ENCODE measurements at regions not wholly inside any gene's neighbourhood (a gene's known extent, or its start where the extent isn't known, plus 50 kb on each side); places are given as distances from the start of the nearest gene placed in this dataset.

DNA sequence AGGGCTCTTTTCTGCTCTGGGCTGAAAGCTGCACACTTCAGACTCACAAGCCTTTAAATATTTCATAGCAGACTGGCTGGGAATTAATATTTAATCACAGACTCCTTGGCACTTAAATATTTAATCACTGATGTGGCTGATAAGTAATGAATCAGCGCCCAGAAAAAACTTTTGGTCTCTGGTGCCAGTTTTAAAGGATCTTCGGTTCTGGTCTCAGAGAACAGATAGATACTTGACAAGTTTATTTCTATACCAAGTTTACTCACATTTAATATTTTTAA lies 201.2 kb downstream of the MYCN start:
- Mint-ChIP-seq H3K27ac (no peak overlapping the region), H3K9me3 (peaks cover 9% of the 10 kb centered on the region), H3K36me3 (no peaks in the 10 kb centered on the region), H3K4me1 (ENCODE audit: unreplicated experiment) (no peaks in the 10 kb centered on the region), H3K4me3 (no peak overlapping the region), H3K27me3 (no peaks in the 10 kb centered on the region)
- DNase-seq (ENCODE audit: extremely low spot score, unreplicated experiment): no peak
- no peak for TF ChIP-seq CTCF (conservative IDR thresholded peaks at IDR 0.05)

DNA sequence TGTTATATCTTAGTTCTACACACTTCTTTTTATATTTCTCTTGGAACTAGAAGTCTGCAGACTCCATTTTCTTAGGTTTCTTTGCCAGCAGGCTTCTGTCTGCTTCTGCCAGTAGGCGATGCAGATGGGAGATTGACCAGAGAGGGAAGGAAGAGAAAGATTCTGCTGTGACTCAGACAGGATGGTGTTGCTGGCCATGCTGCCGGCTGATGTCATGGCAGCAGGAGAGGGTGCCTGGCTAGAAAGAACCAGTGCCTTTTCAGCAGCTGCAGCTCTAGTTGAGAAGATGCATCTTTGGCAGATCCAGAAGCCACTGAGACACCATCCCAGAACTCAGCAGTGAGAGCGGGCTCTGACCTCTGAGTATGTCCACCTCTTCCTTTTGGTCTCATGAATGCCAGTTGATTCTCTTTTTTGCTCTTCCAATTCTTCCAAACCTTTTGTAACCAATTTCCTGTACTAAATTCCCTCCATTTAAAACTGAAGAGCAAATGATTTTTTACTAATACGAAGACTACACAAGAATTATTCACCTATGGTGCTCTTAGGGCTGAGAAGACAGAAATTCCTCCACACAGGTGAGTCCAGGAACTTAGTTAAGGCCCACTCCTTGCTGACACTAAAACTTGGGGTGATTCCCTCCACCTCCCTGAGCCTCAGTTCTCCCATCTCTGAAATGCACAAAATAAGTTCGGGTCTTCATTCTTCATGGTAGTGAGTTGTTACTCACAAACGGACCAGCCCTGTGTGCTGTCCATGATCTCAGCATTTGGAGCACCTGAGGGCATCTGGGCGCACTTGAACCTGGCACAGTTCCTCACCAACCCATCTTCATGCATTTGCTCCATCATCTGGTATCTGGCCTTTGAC lies 200.7 kb downstream of the MYCN start:
- TF ChIP-seq CTCF (conservative IDR thresholded peaks at IDR 0.05): no peak
- H3K9me3 Mint-ChIP-seq: peaks cover 15% of the 10 kb centered on the region
- H3K36me3 Mint-ChIP-seq: no peaks in the 10 kb centered on the region
- no peak overlapping the region for H3K4me3 Mint-ChIP-seq
- no peaks in the 10 kb centered on the region for H3K27me3 Mint-ChIP-seq
- DNase-seq (ENCODE audit: extremely low spot score, unreplicated experiment): peak; percentile 13
- no peak overlapping the region for H3K27ac Mint-ChIP-seq
- H3K4me1 Mint-ChIP-seq (ENCODE audit: unreplicated experiment): no peaks in the 10 kb centered on the region

- Mint-ChIP-seq H3K36me3 (no peaks in the 10 kb centered on the region), H3K4me3 (no peak overlapping the region), H3K27ac (no peak overlapping the region), H3K9me3 (peaks cover 15% of the 10 kb centered on the region), H3K27me3 (no peaks in the 10 kb centered on the region), H3K4me1 (ENCODE audit: unreplicated experiment) (no peaks in the 10 kb centered on the region)
- DNase-seq (ENCODE audit: extremely low spot score, unreplicated experiment): peak; percentile 34
- no peak for TF ChIP-seq CTCF (conservative IDR thresholded peaks at IDR 0.05)
These were observed 199.6 kb downstream of the MYCN start for GRCh38 chr2:16139663-16140615.

GRCh38 chr2:16138811-16139662 lies 198.7 kb downstream of the MYCN start:
- no peaks in the 10 kb centered on the region for H3K4me1 Mint-ChIP-seq (ENCODE audit: unreplicated experiment)
- H3K9me3 Mint-ChIP-seq: peaks cover 15% of the 10 kb centered on the region
- no peak overlapping the region for H3K27ac Mint-ChIP-seq
- H3K27me3 Mint-ChIP-seq: no peaks in the 10 kb centered on the region
- no peaks in the 10 kb centered on the region for H3K36me3 Mint-ChIP-seq
- peak; percentile 16 for DNase-seq (ENCODE audit: extremely low spot score, unreplicated experiment)
- H3K4me3 Mint-ChIP-seq: no peak overlapping the region
- TF ChIP-seq CTCF (conservative IDR thresholded peaks at IDR 0.05): no peak

DNA sequence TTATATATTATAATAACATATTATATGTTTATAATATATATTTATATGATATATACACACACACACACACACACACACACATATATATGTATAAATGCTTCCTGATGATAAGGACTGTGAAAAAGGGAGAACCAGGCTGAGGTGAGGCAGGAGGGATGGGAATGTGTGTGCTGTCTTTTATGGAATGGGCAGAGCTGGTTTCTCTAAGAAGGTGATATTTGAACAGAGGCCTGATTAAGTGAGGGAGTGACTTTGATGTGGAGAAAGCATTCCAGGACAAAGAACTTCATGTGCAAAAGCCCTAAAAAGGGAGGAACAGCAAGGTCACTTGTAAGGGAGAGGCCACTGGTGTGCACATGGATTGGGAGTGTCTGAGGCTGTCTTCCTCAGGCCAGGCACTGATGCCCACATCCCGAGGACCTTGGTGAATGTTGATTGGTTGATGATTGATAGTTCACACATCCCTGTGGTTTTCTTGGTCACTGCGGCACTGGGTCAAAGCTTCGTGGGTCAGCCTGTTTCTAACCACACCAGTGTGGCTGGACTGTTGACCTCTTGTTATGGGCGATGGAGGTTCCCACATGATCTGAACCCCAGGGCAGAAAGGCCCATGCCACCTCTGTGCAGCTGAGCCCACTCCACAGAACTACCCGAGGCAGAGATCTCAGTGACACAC lies 196.9 kb downstream of the MYCN start:
- Mint-ChIP-seq H3K27ac (no peak overlapping the region), H3K27me3 (no peaks in the 10 kb centered on the region), H3K36me3 (no peaks in the 10 kb centered on the region), H3K4me3 (no peak overlapping the region), H3K4me1 (ENCODE audit: unreplicated experiment) (no peaks in the 10 kb centered on the region), H3K9me3 (peaks cover 8% of the 10 kb centered on the region)
- peak; percentile 25 for DNase-seq (ENCODE audit: extremely low spot score, unreplicated experiment)
- TF ChIP-seq CTCF (conservative IDR thresholded peaks at IDR 0.05): no peak

Measured in type B pancreatic cell (in vitro differentiated cells).